ENCODE measurements at regions not wholly inside any gene's neighbourhood (a gene's known extent, or its start where the extent isn't known, plus 50 kb on each side); places are given as distances from the start of the nearest gene placed in this dataset.
"Not testable (repeated sequence)": the region's sequence is repeated elsewhere in the genome, so short reads cannot be mapped to it uniquely, and the experiment has no call there.

DNA sequence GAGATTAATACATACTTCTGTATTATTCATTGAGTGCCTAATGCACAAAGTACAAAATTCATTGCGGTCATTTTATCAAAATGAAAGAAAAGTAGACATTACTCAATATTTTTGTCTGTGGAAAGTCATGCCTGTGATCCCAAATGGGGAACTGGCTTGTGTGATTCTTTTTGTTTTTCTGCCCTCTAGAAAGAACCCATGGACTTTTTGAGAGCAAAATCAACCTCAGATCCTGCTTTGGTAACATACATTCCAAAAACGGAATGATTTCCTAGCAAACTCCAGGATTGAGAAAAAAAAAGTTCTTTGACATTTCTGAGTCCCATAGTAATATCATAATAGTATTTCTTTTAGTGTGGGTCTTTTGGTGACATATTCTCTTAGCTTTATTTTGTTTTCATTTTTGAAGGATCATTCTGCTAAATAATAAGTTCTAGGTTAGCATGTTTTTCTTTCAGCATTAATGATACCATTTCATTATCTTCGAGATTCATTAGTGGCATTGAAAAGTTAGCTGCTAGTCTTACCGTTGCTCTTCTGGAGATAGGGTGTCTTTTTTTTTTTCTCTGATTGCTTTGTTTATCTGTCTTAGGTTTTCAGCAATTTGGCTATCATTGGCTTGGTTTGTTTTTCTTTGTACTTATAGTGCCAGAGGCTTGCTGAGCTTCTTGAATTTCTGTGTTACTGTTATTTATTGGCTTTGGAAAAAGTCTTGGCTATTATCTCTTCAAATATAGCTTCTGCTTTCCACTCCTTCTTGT lies 102.4 kb upstream of the CSNK1A1L start:
- no peak for DNase-seq

- no peak for DNase-seq
Observed at GRCh38 chr13:37202264-37202663, 96.8 kb upstream of the CSNK1A1L start.

GRCh38 chr13:37201081-37201480 lies 95.6 kb upstream of the CSNK1A1L start:
- DNase-seq, result no peak

- no peak for DNase-seq
Observed at GRCh38 chr13:37198629-37199028, 93.2 kb upstream of the CSNK1A1L start.

DNA sequence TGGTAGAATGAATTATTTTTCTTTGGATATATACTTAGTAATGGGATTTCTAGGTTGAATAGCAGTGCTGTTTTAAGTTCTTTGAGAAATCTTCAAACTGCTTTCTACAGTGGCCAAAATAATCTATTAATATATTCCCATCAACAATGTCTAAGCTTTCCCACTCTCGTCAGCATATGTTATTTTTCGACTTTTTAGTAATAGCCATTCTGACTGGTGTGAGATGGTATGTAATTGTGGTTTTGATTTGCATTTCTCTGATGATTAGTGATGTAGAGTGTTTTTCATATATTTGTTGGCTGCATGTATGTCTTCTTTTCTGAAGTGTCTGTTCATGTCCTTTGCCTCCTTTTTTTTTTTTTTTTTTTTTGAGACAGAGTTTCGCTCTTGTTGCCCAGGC lies 90.2 kb upstream of the CSNK1A1L start:
- no peak for DNase-seq

- DNase-seq, result no peak
Observed at GRCh38 chr13:37194428-37194861, 89.0 kb upstream of the CSNK1A1L start.

DNA sequence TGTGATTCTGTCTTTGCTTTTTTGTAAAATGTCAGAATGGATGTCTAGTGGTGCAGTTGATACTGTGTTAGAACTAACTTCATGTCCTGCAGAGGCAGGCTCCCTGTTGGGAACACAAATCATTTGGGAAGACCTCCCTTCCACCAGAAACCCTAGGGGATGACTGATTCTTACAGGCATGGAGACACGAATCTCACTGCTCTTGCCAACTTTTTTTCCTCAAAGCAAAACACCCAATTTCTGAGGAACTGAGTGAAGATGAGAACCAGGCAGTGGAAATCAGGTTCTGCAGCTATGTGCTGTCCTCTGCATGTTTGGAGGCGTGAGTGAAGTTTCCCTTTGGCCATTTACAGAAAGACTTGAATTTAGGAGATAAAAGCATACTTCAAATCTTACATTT lies 87.5 kb upstream of the CSNK1A1L start:
- DNase-seq, result no peak

GRCh38 chr13:37187621-37188020 lies 82.2 kb upstream of the CSNK1A1L start:
- no peak for DNase-seq

- DNase-seq, result no peak
Observed at GRCh38 chr13:37187105-37187504, 81.6 kb upstream of the CSNK1A1L start.

- DNase-seq, result no peak
Observed at GRCh38 chr13:37181620-37182019, 76.2 kb upstream of the CSNK1A1L start.

- no peak for DNase-seq
Observed at GRCh38 chr13:37179645-37180044, 74.2 kb upstream of the CSNK1A1L start.

GRCh38 chr13:37177125-37177524 lies 71.7 kb upstream of the CSNK1A1L start:
- no peak for DNase-seq

DNA sequence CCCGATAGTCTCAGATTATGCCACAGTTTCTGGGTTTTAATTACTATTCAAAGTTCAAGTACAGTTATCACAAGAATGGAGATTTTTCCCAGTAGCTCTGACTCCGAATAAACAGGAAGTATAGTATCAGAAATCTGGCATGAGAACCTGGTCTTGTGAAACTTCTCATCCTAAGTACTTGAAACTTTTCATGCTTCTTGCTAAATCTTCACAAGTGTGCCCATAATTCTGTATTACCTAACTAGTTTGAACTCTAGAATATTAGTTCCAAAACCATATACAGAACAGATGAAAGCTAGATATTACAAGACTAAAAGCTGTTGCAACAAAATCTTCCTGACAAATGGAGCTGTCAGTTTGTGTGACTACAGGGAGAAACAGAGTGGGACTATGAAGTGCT lies 70.5 kb upstream of the CSNK1A1L start:
- DNase-seq, result no peak

GRCh38 chr13:37173214-37173613 lies 67.8 kb upstream of the CSNK1A1L start:
- DNase-seq, result no peak

DNA sequence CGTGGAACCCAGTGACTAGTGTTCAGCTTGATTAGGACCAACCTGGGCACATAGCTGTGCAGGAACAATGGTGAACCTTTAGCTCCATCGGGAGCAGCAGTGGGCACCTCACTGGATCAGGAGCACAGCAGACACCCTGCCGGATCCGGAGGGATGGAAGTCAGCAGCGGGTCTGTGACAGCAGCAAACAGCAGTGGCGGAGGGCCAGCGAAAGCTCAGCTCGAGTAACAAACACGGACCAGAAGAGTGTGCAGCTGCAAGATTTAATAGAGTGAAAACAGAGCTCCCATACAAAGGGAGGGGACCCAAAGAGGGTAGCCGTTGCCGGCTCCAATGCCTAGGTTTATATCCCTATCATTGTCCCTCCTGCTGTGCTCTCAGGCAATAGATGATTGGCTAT lies 66.8 kb upstream of the CSNK1A1L start:
- DNase-seq, result not testable (repeated sequence)

DNA sequence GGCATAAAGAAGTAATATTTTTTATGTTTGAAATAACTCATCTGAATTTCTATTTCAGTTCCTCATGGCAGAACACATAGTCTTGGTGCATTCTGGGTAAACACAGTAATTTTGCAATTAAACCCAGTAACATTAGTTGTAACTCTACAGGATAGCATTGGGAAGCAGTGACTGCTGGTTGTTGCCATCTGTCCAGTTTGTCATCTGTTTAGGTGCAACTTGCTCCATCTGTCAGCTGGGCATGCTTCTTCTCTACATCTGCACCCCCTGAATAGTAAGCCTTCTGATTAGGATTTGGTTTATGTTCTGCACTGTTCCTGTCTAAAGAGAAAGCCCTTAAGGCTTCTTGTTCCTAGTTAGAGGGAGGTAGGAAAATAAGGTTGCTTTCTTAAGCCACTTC lies 63.5 kb upstream of the CSNK1A1L start:
- no peak for DNase-seq

DNA sequence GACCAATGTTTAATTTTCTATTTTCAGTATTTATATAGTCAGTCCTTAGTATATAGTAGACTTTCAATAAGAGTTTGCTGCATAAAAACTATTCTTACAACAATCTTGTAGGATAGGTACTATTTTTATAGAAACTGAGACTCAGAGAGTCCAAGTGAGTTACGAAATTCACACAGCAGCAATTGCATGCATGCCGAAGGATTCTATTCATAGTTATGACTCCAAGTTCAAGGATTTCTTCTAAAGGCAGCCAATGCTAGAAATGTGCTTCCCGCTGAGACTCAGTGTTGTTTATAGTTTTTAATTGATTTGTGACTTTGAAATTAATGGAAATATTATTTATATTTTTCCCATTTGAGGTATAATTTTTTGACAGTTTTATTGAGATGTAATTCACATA lies 62.7 kb upstream of the CSNK1A1L start:
- no peak for DNase-seq

DNA sequence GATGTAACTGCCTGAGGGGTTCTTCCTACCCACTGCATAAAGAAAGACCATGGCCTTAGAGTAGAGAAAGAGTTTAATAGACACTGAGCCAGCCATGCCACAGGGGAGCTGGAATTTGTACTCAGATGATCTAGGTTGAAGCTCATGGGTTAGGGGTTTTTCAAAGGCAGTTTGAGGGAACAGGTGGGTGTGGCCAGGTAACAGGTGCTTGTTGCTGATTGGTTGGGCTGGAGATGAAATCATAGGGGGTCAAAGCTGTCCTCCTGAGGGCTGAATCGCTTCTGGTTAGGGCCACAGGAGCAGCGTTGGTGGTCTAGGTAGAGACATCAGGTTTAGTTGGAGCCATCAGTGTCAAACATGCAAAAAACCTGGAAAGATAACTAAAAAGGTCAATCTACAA lies 59.2 kb upstream of the CSNK1A1L start:
- DNase-seq, result no peak

- no peak for DNase-seq
Observed at GRCh38 chr13:37163641-37164265, 58.3 kb upstream of the CSNK1A1L start.

GRCh38 chr13:37158481-37158880 lies 53.0 kb upstream of the CSNK1A1L start:
- DNase-seq, result no peak

- peak; percentile 31 for DNase-seq
Observed at GRCh38 chr13:37155613-37156097, 50.2 kb upstream of the CSNK1A1L start.

Data from SHP77 treated with DMSO at 0.1 percent for 48 hours (cell line).